Naive thymus-derived CD8-positive, alpha-beta T cell (primary cell): ENCODE measurements at regions not wholly inside any gene's neighbourhood (a gene's known extent, or its start where the extent isn't known, plus 50 kb on each side); places are given as distances from the start of the nearest gene placed in this dataset.

ENCODE experiments used
- ATAC-seq, 2 donors: fragments of 150-1000 bp; cut with Tn5 transposase in 1 of 2; sonication (Bioruptor Pico), chemical (Tn5 transposase) in 1 of 2; 1 replicate in 1 of 2; 2 replicates in 1 of 2; pipeline ENCODE4 v1.10.0; 2021; ENCODE audit warnings: mild to moderate bottlenecking in 2 of 2, moderate library complexity in 2 of 2
- POLR2A ChIA-PET: fragments of 350-600 bp; sonication (Branson Sonifier 250); formaldehyde crosslinking; loops from one replicate; lab custom pipeline; 2021; ENCODE audit warnings: antibody characterized with exemption; lab: Charles Lee
- DNase-seq, 10 donors: peaks; one replicate each; pipeline versions ENCODE4 v3.0.0 to v3.0.0-alpha.2; 2020 to 2022
- H3K27ac Mint-ChIP-seq, 10 donors: one replicate each; pipeline ENCODE4 v1.8.0; 2020 to 2022; ENCODE audit warnings: mild to moderate bottlenecking in 10 of 10, mixed read lengths in 10 of 10, moderate library complexity in 4 of 10, inconsistent platforms in 1 of 10
- H3K27me3 Mint-ChIP-seq, 5 donors: one replicate each; pipeline ENCODE4 v1.8.0; 2021 to 2022; ENCODE audit warnings: mixed read lengths in 5 of 5
- H3K36me3 Mint-ChIP-seq, 3 donors: one replicate each; pipeline ENCODE4 v1.8.0; 2020 to 2022; ENCODE audit warnings: mixed read lengths in 3 of 3, mild to moderate bottlenecking in 2 of 3, inconsistent platforms in 1 of 3
- H3K4me1 Mint-ChIP-seq, 4 donors: one replicate each; pipeline ENCODE4 v1.8.0; 2021 to 2022; ENCODE audit warnings: mixed read lengths in 4 of 4
- H3K4me3 Mint-ChIP-seq, 10 donors: one replicate each; pipeline ENCODE4 v1.8.0; 2020 to 2022; ENCODE audit warnings: mild to moderate bottlenecking in 10 of 10, mixed read lengths in 10 of 10, moderate library complexity in 6 of 10, inconsistent platforms in 1 of 10
- H3K9me3 Mint-ChIP-seq, 9 donors: one replicate each; pipeline ENCODE4 v1.8.0; 2020 to 2022; ENCODE audit warnings: mixed read lengths in 9 of 9, mild to moderate bottlenecking in 3 of 9, inconsistent platforms in 1 of 9, moderate library complexity in 1 of 9

DNA sequence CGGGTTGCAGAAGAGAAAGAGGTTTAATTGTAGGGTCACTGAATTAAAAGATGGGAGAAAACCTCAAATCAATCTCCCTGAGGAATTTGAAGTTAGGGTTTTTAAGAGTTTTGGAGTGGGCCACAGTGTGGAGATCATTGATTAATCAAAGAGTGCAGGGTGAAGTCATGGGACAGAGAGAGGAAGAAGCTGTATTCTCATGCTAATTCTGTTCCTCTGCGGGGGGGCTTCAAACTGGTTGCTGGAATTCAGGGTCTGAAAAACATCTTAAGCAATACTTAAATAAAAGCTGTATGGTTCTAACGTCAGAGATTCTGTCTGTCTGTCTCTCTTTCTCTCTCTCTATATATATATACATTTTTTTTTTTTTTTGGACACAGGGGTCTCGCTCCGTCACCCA is 169.8 kb upstream of the SPATS2L start:
- POLR2A ChIA-PET, result no interaction called here
- DNase-seq (no peak), ATAC-seq (no peak)
- H3K4me1 Mint-ChIP-seq, result no peaks in the 10 kb centered on the region
- H3K27ac Mint-ChIP-seq, result no peak overlapping the region
- no peaks in the 10 kb centered on the region for H3K9me3 Mint-ChIP-seq
- H3K4me3 Mint-ChIP-seq, result no peak overlapping the region
- H3K27me3 Mint-ChIP-seq, result peaks cover 0 to 2% (median 0%) of the 10 kb centered on the region in 5 donors
- H3K36me3 Mint-ChIP-seq, result no peaks in the 10 kb centered on the region

DNA sequence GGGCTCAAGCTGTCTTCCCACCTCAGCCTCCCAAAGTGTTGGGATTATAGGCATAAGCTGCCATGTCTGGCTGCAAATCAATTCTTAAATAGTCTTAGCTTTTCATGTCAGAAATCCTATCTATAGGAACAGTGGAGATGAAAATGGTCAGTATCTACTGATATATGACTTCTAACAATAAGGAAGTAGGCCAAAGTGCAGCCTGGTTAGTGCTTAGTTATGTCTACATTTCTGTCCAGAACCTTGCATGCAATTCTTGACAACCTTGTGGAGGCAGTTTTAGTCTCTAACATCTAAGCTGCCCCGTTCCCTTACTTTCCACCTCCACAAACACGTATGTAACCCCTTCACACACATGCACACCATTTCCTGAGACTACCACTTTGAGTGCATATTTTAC is 169.2 kb upstream of the SPATS2L start:
- no peak overlapping the region for H3K27ac Mint-ChIP-seq
- ATAC-seq, result no peak
- no peaks in the 10 kb centered on the region for H3K36me3 Mint-ChIP-seq
- no peak overlapping the region for H3K4me3 Mint-ChIP-seq
- H3K27me3 Mint-ChIP-seq, result peaks cover 0 to 2% (median 0%) of the 10 kb centered on the region in 5 donors
- POLR2A ChIA-PET, result no interaction called here
- H3K9me3 Mint-ChIP-seq, result no peaks in the 10 kb centered on the region
- no peaks in the 10 kb centered on the region for H3K4me1 Mint-ChIP-seq
- no peak for DNase-seq

DNA sequence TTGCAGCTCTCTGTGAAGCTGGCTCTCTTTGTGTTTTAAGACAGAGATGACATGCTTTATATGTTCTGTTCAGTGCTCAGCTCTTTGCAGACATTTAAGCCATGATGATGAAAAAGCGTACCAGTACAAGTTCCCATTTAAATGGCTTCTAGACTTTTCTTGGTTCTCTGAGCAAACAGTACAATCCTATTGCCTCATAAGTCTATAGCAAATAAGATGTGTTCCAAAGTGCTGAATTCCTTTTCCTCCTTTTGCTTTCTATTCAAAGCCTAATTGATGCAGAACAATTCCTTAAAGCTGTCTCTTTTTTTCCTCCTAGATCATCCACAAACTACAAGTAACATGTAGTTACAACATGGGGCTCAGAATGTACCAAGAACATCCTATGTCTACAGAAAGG is 168.8 kb upstream of the SPATS2L start:
- POLR2A ChIA-PET, result no interaction called here
- no peaks in the 10 kb centered on the region for H3K9me3 Mint-ChIP-seq
- H3K36me3 Mint-ChIP-seq, result no peaks in the 10 kb centered on the region
- no peak overlapping the region for H3K27ac Mint-ChIP-seq
- no peaks in the 10 kb centered on the region for H3K4me1 Mint-ChIP-seq
- H3K4me3 Mint-ChIP-seq, result no peak overlapping the region
- peaks cover 0 to 2% (median 0%) of the 10 kb centered on the region in 5 donors for H3K27me3 Mint-ChIP-seq
- DNase-seq (no peak), ATAC-seq (no peak)

DNA sequence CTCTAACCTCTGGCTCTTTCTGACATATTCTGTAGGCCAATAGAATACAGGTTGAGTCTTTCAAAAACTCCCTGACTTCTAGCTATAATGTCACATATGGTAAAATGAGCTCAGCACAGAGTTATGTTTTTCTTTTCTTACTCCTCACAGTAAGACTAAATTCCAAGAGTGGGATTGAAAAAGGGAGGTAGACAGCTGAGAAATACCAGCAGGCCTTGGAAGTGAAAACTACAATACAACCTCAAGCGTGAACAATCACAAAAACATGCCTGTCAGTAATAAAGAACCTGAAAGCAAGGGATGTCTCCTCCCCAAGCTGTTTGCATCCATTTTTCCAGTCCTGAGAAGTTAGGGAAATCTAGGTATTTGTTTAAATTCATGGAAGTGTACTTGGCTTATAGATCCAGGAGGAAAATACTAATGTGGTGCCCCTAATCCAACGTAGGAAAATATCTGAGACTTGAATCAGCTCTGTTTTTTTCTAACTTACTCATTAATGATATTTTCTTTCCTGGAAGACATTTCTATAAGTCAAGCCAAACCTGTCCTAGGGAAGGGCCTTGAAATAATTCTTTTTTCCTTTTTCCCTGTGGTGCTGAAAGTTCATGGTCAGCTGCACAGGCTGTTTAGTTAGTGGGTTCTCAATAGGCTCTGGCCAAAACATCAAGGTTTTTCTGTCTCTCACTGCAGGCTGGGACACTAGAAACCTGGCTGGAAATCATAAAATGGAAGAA is 167.9 kb upstream of the SPATS2L start:
- H3K36me3 Mint-ChIP-seq, result no peaks in the 10 kb centered on the region
- peaks cover 0 to 4% (median 0%) of the 10 kb centered on the region in 9 donors for H3K9me3 Mint-ChIP-seq
- POLR2A ChIA-PET, result no interaction called here
- ATAC-seq, result no peak
- DNase-seq, result no peak
- H3K27me3 Mint-ChIP-seq, result peaks cover 0 to 2% (median 0%) of the 10 kb centered on the region in 5 donors
- H3K4me3 Mint-ChIP-seq, result no peak overlapping the region
- H3K27ac Mint-ChIP-seq, result no peak overlapping the region
- no peaks in the 10 kb centered on the region for H3K4me1 Mint-ChIP-seq

DNA sequence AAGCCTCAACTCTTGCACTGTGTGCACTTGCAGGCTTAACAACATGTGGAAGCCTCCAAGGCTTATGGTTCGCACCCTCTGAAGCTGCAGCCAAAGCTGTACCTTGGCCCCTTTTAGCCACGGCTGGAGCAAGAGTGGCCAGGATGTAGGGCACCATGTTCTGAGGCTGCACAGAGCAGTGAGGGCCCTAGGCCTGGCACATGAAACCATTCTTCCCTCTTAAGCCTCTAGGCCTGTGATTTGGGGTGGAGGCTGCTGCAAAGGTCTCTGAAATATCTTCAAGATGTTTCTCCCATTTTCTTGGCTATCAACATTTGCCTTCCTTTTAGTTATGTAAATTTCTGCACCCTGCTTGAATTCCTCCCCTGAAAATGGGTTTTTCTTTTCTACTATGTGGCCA is 161.9 kb upstream of the SPATS2L start:
- POLR2A ChIA-PET, result no interaction called here
- no peak overlapping the region for H3K27ac Mint-ChIP-seq
- ATAC-seq (no peak), DNase-seq (no peak)
- no peak overlapping the region for H3K4me3 Mint-ChIP-seq
- peaks cover 0 to 8% (median 0%) of the 10 kb centered on the region in 3 donors for H3K36me3 Mint-ChIP-seq
- peaks cover 0 to 25% (median 12%) of the 10 kb centered on the region in 9 donors for H3K9me3 Mint-ChIP-seq
- no peaks in the 10 kb centered on the region for H3K4me1 Mint-ChIP-seq
- H3K27me3 Mint-ChIP-seq, result peaks cover 5 to 16% (median 8%) of the 10 kb centered on the region in 5 donors

DNA sequence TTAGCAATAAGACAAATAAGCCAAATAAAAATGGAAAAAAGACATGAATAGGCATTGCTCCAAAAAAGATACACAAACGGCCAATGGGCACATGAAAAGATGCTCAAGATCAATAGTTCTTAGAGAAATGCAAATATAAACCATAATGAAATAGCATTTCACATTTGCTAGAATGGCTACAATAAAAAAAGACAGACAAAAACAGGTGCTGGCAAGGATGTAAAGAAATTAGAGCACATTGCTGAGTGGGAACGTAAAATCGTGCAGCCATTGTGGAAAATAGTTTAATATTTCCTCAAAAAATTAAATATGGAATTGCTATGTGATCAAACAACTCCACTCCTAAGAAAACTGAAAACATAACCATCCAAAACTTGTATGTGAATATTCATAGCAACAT is 160.0 kb upstream of the SPATS2L start:
- no peak for DNase-seq
- Mint-ChIP-seq H3K4me1 (no peaks in the 10 kb centered on the region), H3K36me3 (peaks cover 0 to 24% (median 1%) of the 10 kb centered on the region in 3 donors), H3K9me3 (peaks cover 7 to 45% (median 26%) of the 10 kb centered on the region in 9 donors), H3K27me3 (peaks cover 5 to 16% (median 10%) of the 10 kb centered on the region in 5 donors), H3K4me3 (no peak overlapping the region), H3K27ac (no peak overlapping the region)
- no peak for ATAC-seq
- POLR2A ChIA-PET, result no interaction called here

DNA sequence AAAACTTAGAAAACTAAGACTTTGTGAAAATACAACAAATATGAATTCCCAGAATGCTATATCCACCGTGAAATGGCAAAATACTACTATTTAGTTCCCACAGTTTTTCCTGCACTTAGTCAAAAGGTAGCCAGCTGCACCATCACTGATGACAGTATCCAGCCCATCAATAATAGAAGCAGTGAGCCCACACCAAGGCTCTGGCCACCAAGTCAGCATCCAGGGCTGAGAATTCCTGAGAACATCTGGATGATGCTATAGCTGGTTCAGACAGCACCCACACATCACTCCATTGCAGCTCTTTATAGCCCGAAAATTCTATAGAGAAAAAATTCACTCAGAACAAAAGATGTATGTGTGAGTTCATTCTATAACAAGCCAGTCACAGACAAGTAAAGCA is 159.1 kb upstream of the SPATS2L start:
- Mint-ChIP-seq H3K36me3 (peaks cover 0 to 28% (median 1%) of the 10 kb centered on the region in 3 donors), H3K9me3 (peaks cover 10 to 53% (median 26%) of the 10 kb centered on the region in 9 donors), H3K27me3 (peaks cover 5 to 21% (median 10%) of the 10 kb centered on the region in 5 donors), H3K4me3 (no peak overlapping the region), H3K27ac (no peak overlapping the region), H3K4me1 (no peaks in the 10 kb centered on the region)
- no peak for DNase-seq
- no peak for ATAC-seq
- POLR2A ChIA-PET, result no interaction called here

DNA sequence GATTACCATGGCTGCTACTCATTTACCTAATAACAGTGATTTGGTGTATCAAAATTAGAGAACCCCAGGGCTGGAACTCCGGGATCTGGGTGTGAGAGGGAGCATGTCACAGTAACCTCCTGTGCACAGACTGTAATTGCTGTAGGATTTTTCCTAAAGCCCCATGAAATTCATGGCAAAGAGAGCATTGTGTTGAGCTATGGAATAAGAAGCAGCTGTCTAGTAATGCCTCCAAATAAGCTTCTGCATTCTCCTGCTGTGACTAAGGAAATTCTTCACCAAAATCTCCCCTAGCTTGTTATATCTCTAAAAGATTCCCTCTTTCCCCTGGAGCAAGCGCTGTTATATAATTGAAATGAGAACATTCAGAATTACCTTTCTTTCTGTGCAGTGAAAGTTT is 158.1 kb upstream of the SPATS2L start:
- POLR2A ChIA-PET, result no interaction called here
- Mint-ChIP-seq H3K9me3 (peaks cover 13 to 61% (median 26%) of the 10 kb centered on the region in 9 donors), H3K4me1 (no peaks in the 10 kb centered on the region), H3K36me3 (peaks cover 0 to 34% (median 1%) of the 10 kb centered on the region in 3 donors), H3K4me3 (no peak overlapping the region), H3K27ac (no peak overlapping the region), H3K27me3 (peaks cover 5 to 29% (median 14%) of the 10 kb centered on the region in 5 donors)
- DNase-seq, result no peak
- no peak for ATAC-seq

DNA sequence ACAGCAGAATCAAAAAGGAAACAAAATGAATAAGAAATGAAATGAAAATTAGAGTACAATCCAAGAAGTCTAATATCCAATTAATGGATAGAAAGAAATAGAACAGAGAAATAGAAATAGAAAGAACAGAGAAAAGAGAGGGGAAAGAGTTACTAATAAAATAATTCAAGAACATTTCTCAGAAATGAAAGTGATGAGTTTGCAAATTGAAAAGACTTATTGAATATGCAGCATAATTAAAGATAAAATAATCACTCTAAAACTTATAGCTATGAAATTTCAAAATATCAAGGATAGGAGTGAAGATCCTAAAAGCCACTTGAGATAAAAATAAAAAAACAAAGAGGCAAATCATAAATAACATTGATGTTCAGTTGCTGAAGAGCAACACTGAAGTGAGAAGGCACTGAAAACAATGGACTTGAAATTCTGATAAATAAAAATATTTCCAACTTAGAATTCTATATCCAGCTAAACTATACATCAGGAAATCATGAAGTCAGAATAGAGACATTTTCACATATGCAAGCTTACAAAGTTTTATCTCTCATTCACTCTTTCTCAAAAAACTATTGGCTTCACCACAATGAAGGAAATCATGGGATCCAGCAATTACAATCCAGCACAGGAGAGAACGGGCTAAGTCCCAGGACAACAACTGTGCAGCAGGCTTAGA is 155.9 kb upstream of the SPATS2L start:
- H3K27ac Mint-ChIP-seq, result no peak overlapping the region
- H3K9me3 Mint-ChIP-seq, result peaks cover 10 to 43% (median 20%) of the 10 kb centered on the region in 9 donors
- H3K27me3 Mint-ChIP-seq, result peaks cover 3 to 15% (median 9%) of the 10 kb centered on the region in 5 donors
- no peaks in the 10 kb centered on the region for H3K4me1 Mint-ChIP-seq
- H3K36me3 Mint-ChIP-seq, result peaks cover 0 to 28% (median 1%) of the 10 kb centered on the region in 3 donors
- no peak for DNase-seq
- no peak for ATAC-seq
- POLR2A ChIA-PET, result no interaction called here
- H3K4me3 Mint-ChIP-seq, result no peak overlapping the region

DNA sequence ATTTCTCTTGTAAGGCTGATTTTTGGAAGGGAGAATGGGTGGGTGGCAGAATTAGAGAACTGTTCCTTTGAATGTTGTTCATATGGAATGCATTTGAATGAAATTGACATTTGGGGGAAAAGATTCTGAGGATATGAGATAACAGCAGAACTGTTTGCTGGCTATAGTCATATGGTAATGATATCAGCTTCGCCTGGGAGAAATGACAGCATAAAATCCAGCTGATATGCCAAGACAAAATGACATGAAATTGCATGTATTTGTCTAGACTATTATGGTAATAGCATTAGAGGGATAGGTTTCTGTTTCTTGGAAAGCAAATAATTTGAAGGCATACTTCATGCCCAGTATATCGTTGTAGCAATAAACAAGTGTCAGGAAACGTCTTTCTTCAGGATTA is 150.8 kb upstream of the SPATS2L start:
- no peak overlapping the region for H3K27ac Mint-ChIP-seq
- no peak overlapping the region for H3K4me3 Mint-ChIP-seq
- H3K36me3 Mint-ChIP-seq, result peaks cover 0 to 19% (median 0%) of the 10 kb centered on the region in 3 donors
- H3K4me1 Mint-ChIP-seq, result no peaks in the 10 kb centered on the region
- POLR2A ChIA-PET, result no interaction called here
- H3K9me3 Mint-ChIP-seq, result peaks cover 7 to 26% (median 12%) of the 10 kb centered on the region in 9 donors
- DNase-seq, result no peak
- no peak for ATAC-seq
- peaks cover 3 to 18% (median 6%) of the 10 kb centered on the region in 5 donors for H3K27me3 Mint-ChIP-seq

DNA sequence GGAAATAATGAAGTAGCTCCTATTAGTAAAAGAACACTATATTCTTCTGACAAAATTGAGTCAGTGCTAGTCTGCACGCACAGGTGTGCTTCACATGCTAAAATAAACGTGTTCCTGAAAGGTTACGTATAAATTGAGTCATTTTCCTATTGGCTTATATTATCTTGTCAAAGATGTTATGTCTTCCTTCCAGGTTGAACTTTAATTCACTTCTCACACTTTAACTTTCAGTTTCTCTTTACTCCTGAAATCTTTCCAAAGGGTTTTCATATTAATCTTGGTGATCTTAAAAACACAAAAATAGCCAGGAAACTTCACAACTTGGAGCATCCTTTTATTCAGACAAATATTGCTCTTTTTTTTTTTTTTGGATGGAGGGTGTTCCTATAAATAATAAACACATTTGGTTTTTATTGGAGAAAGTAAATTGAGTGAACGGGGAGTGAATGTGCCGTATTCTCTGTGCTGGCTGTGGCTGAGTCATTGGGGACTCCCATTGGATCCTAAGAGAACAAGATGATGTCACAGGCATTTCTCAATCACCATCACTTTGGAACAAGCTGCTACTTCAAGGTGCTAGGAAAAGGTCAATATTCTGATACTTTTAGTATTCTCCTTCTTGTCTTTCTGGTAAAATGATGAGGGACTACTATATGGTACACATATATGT is 150.2 kb upstream of the SPATS2L start:
- Mint-ChIP-seq H3K27ac (no peak overlapping the region), H3K4me1 (no peaks in the 10 kb centered on the region), H3K27me3 (peaks cover 3 to 21% (median 6%) of the 10 kb centered on the region in 5 donors), H3K36me3 (peaks cover 0 to 12% (median 0%) of the 10 kb centered on the region in 3 donors), H3K4me3 (no peak overlapping the region), H3K9me3 (peaks cover under 1 to 19% (median 9%) of the 10 kb centered on the region in 9 donors)
- ATAC-seq (no peak), DNase-seq (no peak)
- POLR2A ChIA-PET, result no interaction called here

DNA sequence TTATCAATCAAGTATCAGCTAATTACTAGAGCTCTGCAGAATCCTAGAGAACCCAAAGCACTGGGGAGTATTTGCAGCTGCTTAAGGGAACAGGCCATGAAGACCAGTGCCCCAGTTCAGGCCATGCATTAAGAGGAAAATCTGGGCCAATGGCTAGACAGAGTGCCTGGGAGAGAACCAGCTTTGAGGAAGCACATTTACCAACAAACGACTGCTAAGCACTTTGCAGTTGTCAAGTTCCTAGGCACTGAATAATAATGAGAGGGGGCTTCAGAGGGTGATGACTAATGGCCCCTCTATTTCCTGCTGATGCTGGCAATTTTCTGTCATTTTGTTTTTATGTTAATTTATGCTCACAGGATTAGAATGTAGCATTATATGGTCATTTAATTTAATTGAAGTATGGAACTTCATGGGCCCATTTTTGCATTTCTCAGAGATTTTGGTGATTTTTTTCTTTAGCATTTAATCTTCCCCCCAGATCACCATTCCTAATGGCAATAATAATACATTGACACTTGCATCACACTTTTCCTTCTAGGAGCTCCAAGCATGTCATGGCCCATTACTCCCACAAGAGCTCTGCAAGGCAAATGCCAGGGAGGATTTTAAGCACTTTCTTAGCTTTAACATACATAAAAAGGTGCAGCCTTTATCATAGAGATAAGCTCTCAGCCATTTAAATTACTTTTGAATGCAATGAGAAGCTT is 147.7 kb upstream of the SPATS2L start:
- no peak for DNase-seq
- POLR2A ChIA-PET, result no interaction called here
- Mint-ChIP-seq H3K4me3 (no peak overlapping the region), H3K27ac (no peak overlapping the region), H3K4me1 (no peaks in the 10 kb centered on the region), H3K9me3 (peaks cover 0 to 2% (median 0%) of the 10 kb centered on the region in 9 donors), H3K36me3 (no peaks in the 10 kb centered on the region), H3K27me3 (peaks cover 0 to 14% (median 3%) of the 10 kb centered on the region in 5 donors)
- ATAC-seq, result no peak
